CD4-positive, CD25-positive, alpha-beta regulatory T cell (primary cell): ENCODE measurements at regions not wholly inside any gene's neighbourhood (a gene's known extent, or its start where the extent isn't known, plus 50 kb on each side); places are given as distances from the start of the nearest gene placed in this dataset.

Source experiments
- ATAC-seq, 2 donors: fragments of 150-1000 bp; cut with Tn5 transposase; one replicate each; pipeline ENCODE4 v1.10.0; 2021; ENCODE audit warnings: low read depth in 2 of 2, moderate number of reproducible peaks in 2 of 2, moderate library complexity in 1 of 2
- DNase-seq, 3 donors: peaks; one replicate each; pipeline versions ENCODE4 v3.0.0 to v3.0.0-alpha.2; 2012 to 2022; ENCODE audit warnings: mixed read lengths in 1 of 3
- H3K27ac ChIP-seq: one replicate; pipeline ENCODE4 v1.7.0; 2013; ENCODE audit warnings: mild to moderate bottlenecking, low read length; ENCODE audit not compliant: insufficient read depth, poor library complexity, severe bottlenecking
- H3K27me3 ChIP-seq: one replicate; pipeline ENCODE4 v1.7.0; 2013; ENCODE audit warnings: low read length; ENCODE audit not compliant: control insufficient read depth, insufficient read depth
- H3K36me3 ChIP-seq: one replicate; pipeline ENCODE4 v1.7.0; 2013; ENCODE audit warnings: mild to moderate bottlenecking, low read length, moderate library complexity; ENCODE audit not compliant: control insufficient read depth, insufficient read depth
- H3K4me1 ChIP-seq: 2 replicates; pipeline ENCODE4 v1.7.0; 2013; ENCODE audit warnings: mild to moderate bottlenecking, low read length; ENCODE audit not compliant: insufficient read depth, control insufficient read depth, poor library complexity, severe bottlenecking
- H3K4me3 ChIP-seq: one replicate; pipeline ENCODE4 v1.7.0; 2013; ENCODE audit warnings: low read depth, mild to moderate bottlenecking, low read length, moderate library complexity
- H3K9me3 ChIP-seq, 2 experiments: 1 replicate in 1 of 2; 2 replicates in 1 of 2; pipeline ENCODE4 v1.7.0; 2013; ENCODE audit warnings: low read length in 2 of 2, mild to moderate bottlenecking in 1 of 2, moderate library complexity in 1 of 2; ENCODE audit not compliant: control insufficient read depth in 2 of 2
- H3K27ac Mint-ChIP-seq, 3 donors: one replicate each; pipeline ENCODE4 v1.8.0; 2020 to 2022; ENCODE audit warnings: mild to moderate bottlenecking in 3 of 3, mixed read lengths in 3 of 3, moderate library complexity in 2 of 3
- H3K27me3 Mint-ChIP-seq: one replicate; pipeline ENCODE4 v1.8.0; 2022; ENCODE audit warnings: mild to moderate bottlenecking, mixed read lengths
- H3K36me3 Mint-ChIP-seq: one replicate; pipeline ENCODE4 v1.8.0; 2020; ENCODE audit warnings: mixed read lengths
- H3K4me1 Mint-ChIP-seq, 4 donors: one replicate each; pipeline ENCODE4 v1.8.0; 2020 to 2022; ENCODE audit warnings: mixed read lengths in 4 of 4, mild to moderate bottlenecking in 1 of 4
- H3K4me3 Mint-ChIP-seq, 4 donors: one replicate each; pipeline ENCODE4 v1.8.0; 2020 to 2022; ENCODE audit warnings: mild to moderate bottlenecking in 4 of 4, mixed read lengths in 4 of 4, moderate library complexity in 3 of 4
- H3K9me3 Mint-ChIP-seq, 7 donors: one replicate each; pipeline ENCODE4 v1.8.0; 2020 to 2022; ENCODE audit warnings: mixed read lengths in 7 of 7, mild to moderate bottlenecking in 3 of 7, moderate library complexity in 2 of 7

GRCh38 chr2:45260946-45261345 lies 251.7 kb upstream of the SIX2 start:
- Histone ChIP-seq H3K27me3 (peaks cover 4% of the 10 kb centered on the region), H3K9me3 (no peaks in the 10 kb centered on the region), H3K4me3 (no peak overlapping the region), H3K27ac (no peak overlapping the region), H3K36me3 (no peaks in the 10 kb centered on the region), H3K4me1 (no peaks in the 10 kb centered on the region)
- H3K27ac Mint-ChIP-seq: no peak overlapping the region
- no peak overlapping the region for H3K4me3 Mint-ChIP-seq
- ATAC-seq: no peak
- H3K9me3 Mint-ChIP-seq: peaks cover 0 to 2% (median 0%) of the 10 kb centered on the region in 7 donors
- H3K27me3 Mint-ChIP-seq: peaks cover 10% of the 10 kb centered on the region
- no peaks in the 10 kb centered on the region for H3K36me3 Mint-ChIP-seq
- no peak for DNase-seq
- peaks cover 0 to 3% (median 0%) of the 10 kb centered on the region in 4 donors for H3K4me1 Mint-ChIP-seq

GRCh38 chr2:45259547-45260160 lies 250.4 kb upstream of the SIX2 start:
- peaks cover 0 to 3% (median 0%) of the 10 kb centered on the region in 4 donors for H3K4me1 Mint-ChIP-seq
- no peak overlapping the region for H3K27ac Mint-ChIP-seq
- no peaks in the 10 kb centered on the region for H3K4me1 ChIP-seq
- no peak overlapping the region for H3K4me3 ChIP-seq
- no peak for DNase-seq
- peaks cover 2% of the 10 kb centered on the region for H3K27me3 ChIP-seq
- no peaks in the 10 kb centered on the region for H3K9me3 ChIP-seq
- no peak overlapping the region for H3K27ac ChIP-seq
- H3K27me3 Mint-ChIP-seq: peaks cover 10% of the 10 kb centered on the region
- H3K36me3 Mint-ChIP-seq: no peaks in the 10 kb centered on the region
- H3K4me3 Mint-ChIP-seq: no peak overlapping the region
- no peaks in the 10 kb centered on the region for H3K36me3 ChIP-seq
- ATAC-seq: no peak
- peaks cover 0 to 2% (median 0%) of the 10 kb centered on the region in 7 donors for H3K9me3 Mint-ChIP-seq

GRCh38 chr2:45259138-45259537 lies 249.9 kb upstream of the SIX2 start:
- H3K36me3 Mint-ChIP-seq: no peaks in the 10 kb centered on the region
- peaks cover 0 to 2% (median 0%) of the 10 kb centered on the region in 7 donors for H3K9me3 Mint-ChIP-seq
- no peak overlapping the region for H3K27ac Mint-ChIP-seq
- DNase-seq: no peak
- no peak for ATAC-seq
- H3K4me1 Mint-ChIP-seq: peaks cover 0 to 3% (median 0%) of the 10 kb centered on the region in 4 donors
- H3K4me3 Mint-ChIP-seq: no peak overlapping the region
- H3K4me3 ChIP-seq: no peak overlapping the region
- peaks cover 10% of the 10 kb centered on the region for H3K27me3 Mint-ChIP-seq
- no peak overlapping the region for H3K27ac ChIP-seq
- no peaks in the 10 kb centered on the region for H3K27me3 ChIP-seq
- H3K4me1 ChIP-seq: no peaks in the 10 kb centered on the region
- no peaks in the 10 kb centered on the region for H3K9me3 ChIP-seq
- no peaks in the 10 kb centered on the region for H3K36me3 ChIP-seq

DNA sequence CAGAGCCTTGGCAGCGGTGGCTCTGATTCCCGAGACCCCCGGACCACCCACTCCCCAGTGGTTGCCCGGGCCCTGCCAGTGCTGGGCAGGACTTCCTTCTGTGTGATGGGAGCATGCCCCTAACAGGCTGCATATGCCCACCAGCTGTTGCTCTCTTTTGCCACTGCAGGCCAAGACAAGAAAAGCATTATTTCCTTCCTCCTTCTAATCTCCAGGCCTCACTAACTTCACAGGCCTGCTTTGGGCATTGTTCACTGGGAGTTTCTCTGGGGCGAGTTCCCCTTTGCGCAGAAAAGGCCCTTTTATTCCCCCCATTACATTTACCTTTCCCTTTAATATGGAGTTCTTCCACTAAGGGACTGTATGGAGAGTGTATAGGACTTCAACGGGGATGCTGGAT lies 249.1 kb upstream of the SIX2 start:
- ATAC-seq: no peak
- H3K9me3 ChIP-seq: no peaks in the 10 kb centered on the region
- H3K27ac ChIP-seq: no peak overlapping the region
- no peaks in the 10 kb centered on the region for H3K27me3 ChIP-seq
- no peaks in the 10 kb centered on the region for H3K4me1 ChIP-seq
- no peaks in the 10 kb centered on the region for H3K36me3 ChIP-seq
- Mint-ChIP-seq H3K27me3 (peaks cover 3% of the 10 kb centered on the region), H3K4me3 (no peak overlapping the region), H3K27ac (no peak overlapping the region), H3K36me3 (no peaks in the 10 kb centered on the region), H3K9me3 (peaks cover 0 to 2% (median 0%) of the 10 kb centered on the region in 7 donors), H3K4me1 (peaks cover 0 to 2% (median 0%) of the 10 kb centered on the region in 4 donors)
- DNase-seq: no peak
- no peak overlapping the region for H3K4me3 ChIP-seq

DNA sequence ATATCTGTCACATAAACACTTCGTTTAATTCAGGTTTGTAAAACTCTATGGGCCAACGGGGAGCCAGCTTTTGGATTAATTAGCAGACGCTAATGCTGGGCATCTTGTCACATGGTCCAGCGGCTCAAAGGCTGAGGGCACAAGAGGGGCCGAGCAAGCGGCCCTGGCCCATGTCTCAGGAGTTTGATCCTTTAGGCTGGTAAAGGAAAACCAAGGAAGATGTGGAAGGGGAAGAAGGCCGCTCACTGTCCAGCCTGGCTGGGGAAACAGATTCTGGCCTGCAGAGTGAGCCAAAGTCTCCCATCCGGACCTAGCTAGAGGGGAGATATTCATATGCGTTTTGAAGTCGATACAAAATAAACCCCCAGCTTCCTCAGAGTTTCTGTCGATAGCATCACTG lies 248.6 kb upstream of the SIX2 start:
- Mint-ChIP-seq H3K9me3 (peaks cover 0 to 2% (median 0%) of the 10 kb centered on the region in 7 donors), H3K4me3 (no peak overlapping the region), H3K27me3 (no peaks in the 10 kb centered on the region), H3K27ac (no peak overlapping the region), H3K36me3 (no peaks in the 10 kb centered on the region), H3K4me1 (no peaks in the 10 kb centered on the region)
- Histone ChIP-seq H3K27me3 (no peaks in the 10 kb centered on the region), H3K27ac (no peak overlapping the region), H3K36me3 (no peaks in the 10 kb centered on the region), H3K4me1 (no peaks in the 10 kb centered on the region), H3K9me3 (no peaks in the 10 kb centered on the region), H3K4me3 (no peak overlapping the region)
- ATAC-seq: no peak
- DNase-seq: no peak

GRCh38 chr2:45256867-45257641 lies 247.8 kb upstream of the SIX2 start:
- Mint-ChIP-seq H3K27me3 (no peaks in the 10 kb centered on the region), H3K27ac (no peak overlapping the region), H3K4me3 (no peak overlapping the region), H3K9me3 (peaks cover 0 to 2% (median 0%) of the 10 kb centered on the region in 7 donors), H3K4me1 (no peaks in the 10 kb centered on the region), H3K36me3 (no peaks in the 10 kb centered on the region)
- no peaks in the 10 kb centered on the region for H3K27me3 ChIP-seq
- ATAC-seq: no peak
- no peaks in the 10 kb centered on the region for H3K36me3 ChIP-seq
- H3K9me3 ChIP-seq: no peaks in the 10 kb centered on the region
- H3K4me1 ChIP-seq: no peaks in the 10 kb centered on the region
- H3K27ac ChIP-seq: no peak overlapping the region
- H3K4me3 ChIP-seq: no peak overlapping the region
- no peak for DNase-seq

- no peaks in the 10 kb centered on the region for H3K9me3 ChIP-seq
- H3K9me3 Mint-ChIP-seq: peaks cover 0 to 2% (median 0%) of the 10 kb centered on the region in 7 donors
- H3K36me3 Mint-ChIP-seq: no peaks in the 10 kb centered on the region
- H3K4me3 ChIP-seq: no peak overlapping the region
- DNase-seq (no peak), ATAC-seq (no peak)
- H3K27me3 ChIP-seq: no peaks in the 10 kb centered on the region
- no peaks in the 10 kb centered on the region for H3K36me3 ChIP-seq
- no peaks in the 10 kb centered on the region for H3K27me3 Mint-ChIP-seq
- H3K27ac ChIP-seq: no peak overlapping the region
- no peaks in the 10 kb centered on the region for H3K4me1 Mint-ChIP-seq
- no peak overlapping the region for H3K27ac Mint-ChIP-seq
- H3K4me3 Mint-ChIP-seq: no peak overlapping the region
- H3K4me1 ChIP-seq: no peaks in the 10 kb centered on the region
Measured at GRCh38 chr2:45256173-45256866, 247.1 kb upstream of the SIX2 start.
